Testis (tissue), 2 donors: ENCODE measurements at regions not wholly inside any gene's neighbourhood (a gene's known extent, or its start where the extent isn't known, plus 50 kb on each side); places are given as distances from the start of the nearest gene placed in this dataset.
"Not testable (repeated sequence)": the region's sequence is repeated elsewhere in the genome, so short reads cannot be mapped to it uniquely, and the experiment has no call there.

Experiments used
- CTCF ChIP-seq, 3 experiments: fragments of 450-650 bp in 2 of 3; fragments of 200-600 bp in 1 of 3; sonication (generic) in 1 of 3; IDR thresholded peaks; one replicate each; pipeline ENCODE4 v1.5.1; 2016 to 2019; ENCODE audit warnings: antibody characterized with exemption in 3 of 3, mild to moderate bottlenecking in 2 of 3, moderate library complexity in 1 of 3
- POLR2A ChIP-seq: fragments of 450-650 bp; IDR thresholded peaks from one replicate; pipeline ENCODE4 v1.6.1; 2017; ENCODE audit warnings: antibody characterized with exemption, mild to moderate bottlenecking, moderate library complexity

GRCh38 chr1:177664742-177665141 is 305.1 kb downstream of the SEC16B start:
- TF ChIP-seq CTCF (IDR thresholded peaks at IDR 0.05); POLR2A: not testable (repeated sequence)
